HG02981 (cell line): ENCODE measurements at regions not wholly inside any gene's neighbourhood (a gene's known extent, or its start where the extent isn't known, plus 50 kb on each side); places are given as distances from the start of the nearest gene placed in this dataset.

ENCODE experiments used
- ATAC-seq: cut with Tn5 transposase; IDR thresholded peaks from one replicate; pipeline ENCODE4 v1.9.1; 2021; ENCODE audit warnings: mild to moderate bottlenecking, moderate library complexity; ENCODE audit not compliant: unreplicated experiment

DNA sequence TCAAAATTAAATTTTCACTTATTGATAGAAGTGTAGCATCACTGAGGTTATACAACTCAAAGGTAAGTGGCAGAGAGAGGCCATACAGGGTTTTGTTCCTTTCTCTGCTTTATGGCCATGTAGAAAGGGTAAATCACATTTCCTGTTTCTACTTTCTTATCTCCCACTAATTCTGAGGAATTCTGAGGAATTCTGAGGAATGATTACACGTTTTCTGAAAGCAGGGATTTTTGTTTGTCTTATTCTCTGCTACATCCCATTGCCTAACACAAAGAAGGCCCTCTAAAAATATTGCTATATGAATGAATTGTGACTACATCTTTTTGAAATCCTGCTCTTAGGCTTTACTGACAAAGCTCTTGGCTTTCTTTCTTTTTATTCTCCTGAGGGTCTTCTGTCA, 516.9 kb upstream of the ZNF608 start:
- no peak for ATAC-seq

GRCh38 chr5:125266106-125266505, 519.7 kb upstream of the ZNF608 start:
- no peak for ATAC-seq

DNA sequence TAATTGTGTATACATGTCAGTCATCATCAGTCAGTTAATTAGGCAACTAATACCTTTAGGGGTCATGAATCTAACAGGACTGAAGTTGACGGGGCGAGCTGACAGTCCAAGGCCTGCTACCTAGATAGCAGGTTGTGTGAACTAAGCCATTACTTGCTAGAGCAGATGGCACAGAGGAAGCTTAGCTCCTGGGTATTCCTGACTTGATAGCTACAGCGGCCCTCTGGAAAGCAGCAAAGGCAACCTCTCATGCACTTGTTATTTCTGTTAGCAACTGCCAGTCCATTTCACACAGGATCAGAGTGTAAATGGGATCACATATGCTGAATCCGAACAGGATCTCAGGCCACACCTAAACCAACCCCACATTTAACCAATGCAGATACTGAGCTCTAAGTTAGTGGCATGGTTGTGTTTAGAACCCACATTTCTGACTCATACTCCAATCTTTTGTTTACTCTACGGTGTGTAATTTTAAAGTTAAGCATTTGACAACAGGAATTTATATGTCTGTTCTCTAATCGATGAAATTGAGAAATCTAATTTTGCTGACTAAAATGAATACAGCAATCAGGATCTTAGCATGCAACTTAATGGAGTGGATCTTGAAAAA, 521.3 kb upstream of the ZNF608 start:
- no peak for ATAC-seq

GRCh38 chr5:125269926-125270325, 523.5 kb upstream of the ZNF608 start:
- no peak for ATAC-seq

- no peak for ATAC-seq
These were observed 525.9 kb upstream of the ZNF608 start for GRCh38 chr5:125272357-125272756.

GRCh38 chr5:125274211-125274610, 527.8 kb upstream of the ZNF608 start:
- no peak for ATAC-seq

- ATAC-seq, result no peak
These were observed 528.7 kb upstream of the ZNF608 start for GRCh38 chr5:125274938-125275724.

- ATAC-seq, result no peak
These were observed 529.3 kb upstream of the ZNF608 start for GRCh38 chr5:125275725-125276090.

DNA sequence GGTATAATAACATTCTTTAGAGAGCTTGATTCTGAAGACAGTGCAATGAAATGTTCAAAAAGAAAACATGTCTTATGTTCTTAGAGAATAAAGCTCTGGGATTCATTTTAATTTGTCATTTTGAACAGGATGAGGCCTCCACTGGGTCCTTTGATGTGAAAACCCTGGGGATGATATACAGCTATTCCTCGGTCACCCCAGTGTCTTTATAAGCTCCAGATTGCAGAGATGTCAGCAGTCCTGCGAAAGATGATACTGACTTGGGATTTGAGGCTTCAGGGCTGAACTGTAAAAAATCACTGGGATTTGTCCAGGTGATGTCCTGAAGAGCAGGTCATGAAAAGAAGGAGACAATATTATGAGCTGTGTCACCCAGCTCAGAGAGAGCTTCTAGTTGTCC, 529.7 kb upstream of the ZNF608 start:
- ATAC-seq, result no peak

- ATAC-seq, result no peak
These were observed 531.2 kb upstream of the ZNF608 start for GRCh38 chr5:125277494-125278154.

DNA sequence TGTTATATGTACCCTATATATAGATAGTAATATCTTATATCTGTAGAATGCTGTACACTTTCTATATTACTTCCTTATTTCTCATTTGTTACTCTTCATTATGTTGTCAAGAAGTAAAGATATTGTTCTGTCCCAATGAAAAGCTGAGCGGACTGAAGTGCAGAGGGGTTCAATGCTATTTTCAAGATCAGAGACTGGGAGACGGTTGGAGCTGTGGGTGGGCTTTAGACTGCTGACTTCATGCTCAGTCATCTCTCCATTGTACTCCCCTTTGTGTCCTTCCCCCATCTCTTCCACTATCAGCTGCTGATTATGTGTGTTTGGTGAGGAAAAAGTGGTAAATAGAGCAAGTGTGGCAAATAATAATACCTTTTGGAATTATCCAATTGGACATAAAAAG, 532.3 kb upstream of the ZNF608 start:
- no peak for ATAC-seq

DNA sequence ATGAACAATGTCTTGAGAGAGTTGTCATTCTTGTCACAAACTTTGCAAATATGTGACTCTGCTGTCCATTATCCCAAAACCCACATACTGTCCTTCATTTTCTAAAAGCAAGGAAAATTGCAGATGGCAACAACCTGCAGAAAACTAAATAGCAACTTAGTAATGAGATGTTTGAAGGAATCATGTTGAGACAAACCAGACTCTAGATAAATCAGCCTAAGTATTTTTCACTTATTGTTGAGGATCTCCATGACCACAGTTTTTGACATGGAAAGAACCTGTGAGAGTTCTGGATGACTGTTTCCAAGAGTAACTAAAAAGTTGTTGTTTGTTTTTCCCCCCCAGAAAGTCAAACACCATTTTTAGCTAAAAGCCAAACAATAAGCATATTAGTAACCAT, 535.2 kb upstream of the ZNF608 start:
- ATAC-seq, result no peak

GRCh38 chr5:125283372-125283771, 536.9 kb upstream of the ZNF608 start:
- no peak for ATAC-seq

DNA sequence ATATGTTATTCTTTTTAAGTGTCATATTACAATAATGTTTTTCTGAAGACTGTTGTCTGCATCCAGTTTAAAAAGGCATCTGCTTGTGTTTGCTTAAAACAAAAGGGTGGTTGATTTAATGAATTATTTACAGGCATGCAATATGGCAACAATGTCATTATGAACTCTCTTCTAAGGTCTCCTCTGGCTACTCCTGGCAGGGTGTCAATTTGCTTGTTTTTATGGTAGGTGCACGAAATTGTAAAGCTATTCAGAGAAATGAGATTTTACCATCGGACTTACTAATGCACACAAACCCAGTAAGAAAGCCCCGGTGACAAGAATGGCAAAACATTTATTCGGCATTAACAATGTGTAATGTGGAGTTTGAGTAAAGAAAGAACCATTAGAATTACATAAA, 539.8 kb upstream of the ZNF608 start:
- no peak for ATAC-seq

DNA sequence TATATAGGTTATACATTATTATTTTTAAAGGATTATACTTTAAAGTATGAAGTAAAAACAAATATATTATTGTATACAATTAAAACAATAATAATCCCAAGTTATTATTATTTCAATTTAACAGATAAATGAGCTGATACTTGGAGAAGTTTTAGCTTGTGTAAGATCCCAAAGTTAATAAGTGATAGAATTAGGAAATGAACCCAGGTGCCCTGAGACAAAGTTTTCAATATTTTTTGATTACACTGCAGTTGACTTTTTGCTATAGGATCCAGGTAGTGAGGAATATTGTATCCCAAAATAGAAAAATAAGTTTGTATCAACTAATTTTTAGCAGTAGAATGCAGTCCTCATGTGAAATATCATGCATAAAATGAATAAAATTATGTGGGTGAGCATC, 543.2 kb upstream of the ZNF608 start:
- no peak for ATAC-seq

DNA sequence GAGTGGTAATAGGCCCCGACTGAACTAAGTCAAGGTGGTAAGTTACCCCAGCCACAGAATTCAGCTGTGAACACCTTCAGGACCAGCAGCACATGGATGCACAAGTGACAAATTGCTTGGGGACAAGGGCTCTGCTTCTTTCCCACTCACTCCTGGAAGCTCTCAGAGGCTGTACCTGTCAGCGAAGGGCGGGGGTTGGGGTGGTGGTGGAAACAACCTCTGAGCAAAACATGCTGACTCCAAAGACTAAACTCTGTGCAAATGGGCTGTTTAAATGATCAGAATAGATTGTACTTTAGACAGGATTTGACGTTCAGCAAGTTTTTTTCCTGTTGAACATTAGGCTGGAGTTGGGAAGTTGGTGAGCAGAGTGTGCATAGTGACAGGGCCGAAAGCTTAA, 544.5 kb upstream of the ZNF608 start:
- no peak for ATAC-seq

DNA sequence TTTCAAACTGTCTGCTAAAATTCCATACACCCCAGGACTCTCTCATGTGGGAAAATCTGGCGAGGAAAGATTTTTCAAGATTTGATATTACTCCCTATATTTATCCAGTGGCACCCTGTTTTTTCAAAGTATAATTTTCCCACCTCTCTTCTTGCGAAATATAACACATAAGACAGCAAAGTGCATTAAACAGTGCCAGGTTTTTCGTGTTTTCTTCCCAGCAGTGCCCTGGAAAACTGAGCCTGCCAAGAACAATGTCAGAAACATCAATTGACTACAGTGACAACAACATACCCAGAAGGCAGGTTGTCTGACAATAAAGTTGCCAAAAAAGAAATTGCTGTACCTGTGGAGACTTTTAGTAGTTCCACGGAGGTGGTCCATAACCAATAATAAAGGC, 545.0 kb upstream of the ZNF608 start:
- no peak for ATAC-seq

DNA sequence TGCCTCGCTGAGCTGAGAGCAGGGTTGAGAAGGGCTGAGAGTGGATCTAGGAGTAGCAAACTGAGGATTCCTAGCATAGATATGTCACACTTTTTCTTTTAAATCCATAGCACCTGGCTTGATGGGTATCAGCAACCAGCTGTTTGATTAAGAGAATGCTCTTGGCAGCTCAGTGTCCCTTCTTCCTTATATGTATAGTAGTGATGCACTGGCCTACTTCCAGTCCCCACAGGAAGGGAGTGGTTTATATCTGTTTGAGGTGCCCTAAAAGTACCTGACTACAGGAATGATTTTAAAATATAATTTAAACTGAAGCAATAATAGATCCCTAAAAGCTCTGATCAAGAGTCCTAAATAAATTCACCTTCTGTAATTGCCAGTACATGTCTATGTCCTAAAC, 546.8 kb upstream of the ZNF608 start:
- no peak for ATAC-seq

DNA sequence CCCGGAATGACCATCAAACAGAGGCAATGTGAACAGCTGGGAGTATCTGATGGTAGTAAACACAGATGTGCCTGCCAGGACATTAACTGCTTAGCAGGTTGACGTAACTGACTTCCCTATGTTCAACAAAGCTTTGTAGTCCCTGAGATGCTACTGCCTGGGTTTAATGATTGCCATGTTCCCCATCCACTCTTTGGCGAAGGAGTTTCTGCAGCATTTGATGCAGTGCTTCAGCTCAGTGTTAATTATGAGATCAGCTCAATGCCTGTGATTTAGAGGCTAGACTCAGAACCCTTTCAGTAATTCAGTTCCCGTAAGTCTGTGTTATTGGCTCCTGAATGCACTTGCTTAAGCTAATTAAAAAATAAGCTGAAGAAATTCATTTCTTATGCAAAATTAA, 547.3 kb upstream of the ZNF608 start:
- ATAC-seq, result no peak

GRCh38 chr5:125294844-125295243, 548.4 kb upstream of the ZNF608 start:
- ATAC-seq, result no peak

- ATAC-seq, result no peak
These were observed 549.0 kb upstream of the ZNF608 start for GRCh38 chr5:125295405-125295872.

- ATAC-seq, result no peak
These were observed 551.8 kb upstream of the ZNF608 start for GRCh38 chr5:125298258-125298657.
